Neural cell (in vitro differentiated cells): ENCODE measurements at regions not wholly inside any gene's neighbourhood (a gene's known extent, or its start where the extent isn't known, plus 50 kb on each side); places are given as distances from the start of the nearest gene placed in this dataset.

ENCODE experiments used
- H2AFZ ChIP-seq: fragments of 200-600, 300-800 bp; sonication (generic), shearing (Covaris generic); 2 replicates; pipeline ENCODE4 v1.6.0; 2014; ENCODE audit warnings: low read depth, mild to moderate bottlenecking, antibody characterized with exemption, low read length, moderate library complexity
- H3F3A ChIP-seq: fragments of 200-600 bp; shearing (Covaris generic); 2 replicates; pipeline ENCODE4 v1.6.1; 2016; ENCODE audit warnings: mild to moderate bottlenecking, moderate library complexity, mixed read lengths, antibody characterized with exemption, low read length; ENCODE audit not compliant: insufficient read depth, poor library complexity, severe bottlenecking
- H3K27ac ChIP-seq: fragments of 200-600, 300-800 bp; sonication (generic), shearing (Covaris generic); 2 replicates; pipeline ENCODE4 v1.5.1; 2014; ENCODE audit warnings: mild to moderate bottlenecking, low read length, moderate library complexity
- H3K27me3 ChIP-seq: fragments of 300-800, 200-600 bp; sonication (generic), shearing (Covaris generic); 2 replicates; pipeline ENCODE4 v1.6.0; 2014; ENCODE audit warnings: mild to moderate bottlenecking, low read depth, low read length, moderate library complexity; ENCODE audit not compliant: insufficient read depth
- H3K36me3 ChIP-seq: fragments of 300-800, 200-600 bp; sonication (generic), shearing (Covaris generic); 2 replicates; pipeline ENCODE4 v1.5.1; 2014; ENCODE audit warnings: mild to moderate bottlenecking, antibody characterized with exemption, low read length, moderate library complexity; ENCODE audit not compliant: insufficient read depth
- H3K4me2 ChIP-seq: fragments of 300-800, 200-600 bp; sonication (generic), shearing (Covaris generic); 2 replicates; pipeline ENCODE4 v1.6.0; 2014; ENCODE audit warnings: mild to moderate bottlenecking, low read length
- H3K4me3 ChIP-seq: fragments of 300-800, 200-600 bp; sonication (generic), shearing (Covaris generic); 2 replicates; pipeline ENCODE4 v1.5.1; 2014; ENCODE audit warnings: mild to moderate bottlenecking, low read length, moderate library complexity
- H3K79me2 ChIP-seq: fragments of 200-600 bp; shearing (Covaris generic); replicated peaks from 2 replicates; pipeline ENCODE4 v1.6.0; 2014; ENCODE audit warnings: mild to moderate bottlenecking, low read length, moderate library complexity; ENCODE audit not compliant: insufficient read depth
- H3K9ac ChIP-seq: fragments of 300-800, 200-600 bp; sonication (generic), shearing (Covaris generic); 2 replicates; pipeline ENCODE4 v1.6.1; 2016; ENCODE audit warnings: mild to moderate bottlenecking, low read length, mixed read lengths
- H3K9me2 ChIP-seq: fragments of 200-600 bp; shearing (Covaris generic); 2 replicates; pipeline ENCODE4 v1.6.1; 2016; ENCODE audit warnings: mild to moderate bottlenecking, low read length, mixed read lengths; ENCODE audit not compliant: insufficient read depth
- H3K9me3 ChIP-seq: fragments of 200-600, 300-800 bp; sonication (generic), shearing (Covaris generic); 2 replicates; pipeline ENCODE4 v1.6.1; 2016; ENCODE audit warnings: mild to moderate bottlenecking, mixed run types, low read length, moderate library complexity, mixed read lengths
- H4K20me1 ChIP-seq: fragments of 200-600 bp; shearing (Covaris generic); 2 replicates; pipeline ENCODE4 v1.6.1; 2016; ENCODE audit warnings: mild to moderate bottlenecking, mixed run types; ENCODE audit not compliant: insufficient read depth
- EP300 ChIP-seq: fragments of 450-650 bp; conservative IDR thresholded peaks from 2 replicates; pipeline ENCODE4 v1.6.1; 2014; ENCODE audit warnings: antibody characterized with exemption, mild to moderate bottlenecking, moderate library complexity; ENCODE audit not compliant: poor library complexity, severe bottlenecking
- EZH2 ChIP-seq: fragments of 200-600, 300-800 bp; shearing (Covaris generic), sonication (generic); IDR thresholded peaks from 2 replicates; pipeline ENCODE4 v1.6.1; 2014; ENCODE audit warnings: antibody characterized with exemption, low read length, borderline replicate concordance, mild to moderate bottlenecking; ENCODE audit not compliant: insufficient read depth, poor library complexity, severe bottlenecking
- MXI1 ChIP-seq: fragments of 450-650 bp; conservative IDR thresholded peaks from 2 replicates; pipeline ENCODE4 v1.6.1; 2014; ENCODE audit warnings: antibody characterized with exemption, mild to moderate bottlenecking; ENCODE audit not compliant: poor library complexity, severe bottlenecking
- POLR2AphosphoS5 ChIP-seq: IDR thresholded peaks from 2 replicates; pipeline ENCODE4 v1.6.1; 2012
- RAD21 ChIP-seq: fragments of 450-650 bp; conservative IDR thresholded peaks from 2 replicates; pipeline ENCODE4 v1.6.1; 2014; ENCODE audit warnings: antibody characterized with exemption, mild to moderate bottlenecking, moderate library complexity
- SMC3 ChIP-seq: fragments of 450-650 bp; conservative IDR thresholded peaks from 2 replicates; pipeline ENCODE4 v1.6.1; 2014; ENCODE audit warnings: antibody characterized with exemption, mild to moderate bottlenecking, moderate library complexity; ENCODE audit not compliant: poor library complexity
- TAF1 ChIP-seq: IDR thresholded peaks from 2 replicates; pipeline ENCODE4 v1.6.1; 2012; ENCODE audit warnings: low read depth
- TF ChIP-seq, protein P1 (sequence below): IDR thresholded peaks from 2 replicates; pipeline ENCODE4 v1.6.1; 2012; ENCODE audit warnings: borderline replicate concordance
- TF ChIP-seq, protein P2 (sequence below): fragments of 450-650 bp; IDR thresholded peaks from 2 replicates; pipeline ENCODE4 v1.5.1; 2014; ENCODE audit warnings: antibody characterized with exemption, mild to moderate bottlenecking, moderate library complexity; ENCODE audit not compliant: poor library complexity, severe bottlenecking

DNA sequence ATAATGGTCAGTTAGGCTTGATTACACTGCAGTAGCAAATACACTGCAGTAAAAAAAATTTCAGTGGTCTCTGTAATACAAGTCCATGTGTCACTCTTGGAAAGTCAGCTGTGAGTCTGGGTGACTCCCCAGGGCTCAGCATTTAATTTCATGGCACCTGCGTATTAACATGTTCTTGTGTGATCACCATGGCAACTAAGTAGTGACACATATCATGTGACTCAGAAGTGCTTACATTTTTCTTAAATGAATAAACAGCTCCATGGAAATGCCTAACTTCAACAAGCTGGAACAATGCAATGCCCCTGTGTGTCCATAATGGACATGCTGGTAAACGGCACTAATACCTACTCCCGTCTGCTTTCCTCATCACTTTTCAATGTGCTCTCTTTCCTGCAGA lies 88.5 kb upstream of the ANO4 start:
- Histone ChIP-seq H3K27ac (peak overlapping the region; percentile 25), H2AFZ (no peak overlapping the region), H3K36me3 (no peaks in the 10 kb centered on the region), H3K27me3 (no peaks in the 10 kb centered on the region), H3K4me3 (peak overlapping the region; percentile 42), H3K79me2 (no peaks in the 10 kb centered on the region), H3K9me2 (no peaks in the 10 kb centered on the region), H3K9ac (no peak overlapping the region), H3F3A (peaks cover 2% of the 10 kb centered on the region), H3K4me2 (peak overlapping the region; percentile 12), H3K9me3 (no peaks in the 10 kb centered on the region), H4K20me1 (no peaks in the 10 kb centered on the region)
- TF ChIP-seq TAF1 (no peak), MXI1 (peak; percentile 51), EP300 (peak; percentile 47), EZH2 (no peak), SMC3 (no peak), POLR2AphosphoS5 (no peak)
- TF ChIP-seq, protein P1, sequence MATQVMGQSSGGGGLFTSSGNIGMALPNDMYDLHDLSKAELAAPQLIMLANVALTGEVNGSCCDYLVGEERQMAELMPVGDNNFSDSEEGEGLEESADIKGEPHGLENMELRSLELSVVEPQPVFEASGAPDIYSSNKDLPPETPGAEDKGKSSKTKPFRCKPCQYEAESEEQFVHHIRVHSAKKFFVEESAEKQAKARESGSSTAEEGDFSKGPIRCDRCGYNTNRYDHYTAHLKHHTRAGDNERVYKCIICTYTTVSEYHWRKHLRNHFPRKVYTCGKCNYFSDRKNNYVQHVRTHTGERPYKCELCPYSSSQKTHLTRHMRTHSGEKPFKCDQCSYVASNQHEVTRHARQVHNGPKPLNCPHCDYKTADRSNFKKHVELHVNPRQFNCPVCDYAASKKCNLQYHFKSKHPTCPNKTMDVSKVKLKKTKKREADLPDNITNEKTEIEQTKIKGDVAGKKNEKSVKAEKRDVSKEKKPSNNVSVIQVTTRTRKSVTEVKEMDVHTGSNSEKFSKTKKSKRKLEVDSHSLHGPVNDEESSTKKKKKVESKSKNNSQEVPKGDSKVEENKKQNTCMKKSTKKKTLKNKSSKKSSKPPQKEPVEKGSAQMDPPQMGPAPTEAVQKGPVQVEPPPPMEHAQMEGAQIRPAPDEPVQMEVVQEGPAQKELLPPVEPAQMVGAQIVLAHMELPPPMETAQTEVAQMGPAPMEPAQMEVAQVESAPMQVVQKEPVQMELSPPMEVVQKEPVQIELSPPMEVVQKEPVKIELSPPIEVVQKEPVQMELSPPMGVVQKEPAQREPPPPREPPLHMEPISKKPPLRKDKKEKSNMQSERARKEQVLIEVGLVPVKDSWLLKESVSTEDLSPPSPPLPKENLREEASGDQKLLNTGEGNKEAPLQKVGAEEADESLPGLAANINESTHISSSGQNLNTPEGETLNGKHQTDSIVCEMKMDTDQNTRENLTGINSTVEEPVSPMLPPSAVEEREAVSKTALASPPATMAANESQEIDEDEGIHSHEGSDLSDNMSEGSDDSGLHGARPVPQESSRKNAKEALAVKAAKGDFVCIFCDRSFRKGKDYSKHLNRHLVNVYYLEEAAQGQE, result no peak
- TF ChIP-seq, protein P2, sequence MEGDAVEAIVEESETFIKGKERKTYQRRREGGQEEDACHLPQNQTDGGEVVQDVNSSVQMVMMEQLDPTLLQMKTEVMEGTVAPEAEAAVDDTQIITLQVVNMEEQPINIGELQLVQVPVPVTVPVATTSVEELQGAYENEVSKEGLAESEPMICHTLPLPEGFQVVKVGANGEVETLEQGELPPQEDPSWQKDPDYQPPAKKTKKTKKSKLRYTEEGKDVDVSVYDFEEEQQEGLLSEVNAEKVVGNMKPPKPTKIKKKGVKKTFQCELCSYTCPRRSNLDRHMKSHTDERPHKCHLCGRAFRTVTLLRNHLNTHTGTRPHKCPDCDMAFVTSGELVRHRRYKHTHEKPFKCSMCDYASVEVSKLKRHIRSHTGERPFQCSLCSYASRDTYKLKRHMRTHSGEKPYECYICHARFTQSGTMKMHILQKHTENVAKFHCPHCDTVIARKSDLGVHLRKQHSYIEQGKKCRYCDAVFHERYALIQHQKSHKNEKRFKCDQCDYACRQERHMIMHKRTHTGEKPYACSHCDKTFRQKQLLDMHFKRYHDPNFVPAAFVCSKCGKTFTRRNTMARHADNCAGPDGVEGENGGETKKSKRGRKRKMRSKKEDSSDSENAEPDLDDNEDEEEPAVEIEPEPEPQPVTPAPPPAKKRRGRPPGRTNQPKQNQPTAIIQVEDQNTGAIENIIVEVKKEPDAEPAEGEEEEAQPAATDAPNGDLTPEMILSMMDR, result no peak

DNA sequence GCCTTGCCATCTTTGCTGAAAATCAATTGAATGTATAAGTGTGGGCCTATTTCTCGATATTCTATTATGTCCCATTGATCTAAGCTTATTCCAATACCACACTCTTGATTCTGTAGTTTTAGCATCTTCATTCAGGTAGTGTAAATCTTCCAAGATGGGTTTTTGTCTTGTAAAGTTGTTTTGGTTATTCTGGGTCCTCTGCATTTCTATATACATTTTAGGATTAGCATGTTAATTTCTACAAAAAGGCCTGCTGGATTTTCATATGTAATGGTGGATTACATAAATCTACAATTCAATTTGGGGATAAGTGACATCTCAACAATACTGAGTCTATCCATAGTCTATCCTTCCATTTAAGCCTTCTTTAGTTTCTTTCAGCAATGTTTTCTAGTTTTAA lies 86.0 kb upstream of the ANO4 start:
- Histone ChIP-seq H3K4me2 (no peak overlapping the region), H3K9ac (no peak overlapping the region)

More for the DNA sequence above, 86.0 kb upstream of the ANO4 start:
- Histone ChIP-seq H3K9me2 (no peaks in the 10 kb centered on the region), H3K4me3 (no peak overlapping the region), H4K20me1 (no peaks in the 10 kb centered on the region), H3K79me2 (no peaks in the 10 kb centered on the region), H2AFZ (no peak overlapping the region), H3K36me3 (no peaks in the 10 kb centered on the region), H3K27me3 (no peaks in the 10 kb centered on the region), H3F3A (peaks cover 2% of the 10 kb centered on the region), H3K27ac (no peak overlapping the region), H3K9me3 (no peaks in the 10 kb centered on the region)
- TF ChIP-seq EZH2 (no peak), MXI1 (no peak), EP300 (no peak), POLR2AphosphoS5 (no peak), SMC3 (no peak), RAD21 (no peak), TAF1 (no peak)
- TF ChIP-seq, protein P2, result no peak
- TF ChIP-seq, protein P1, result no peak
